K562 (cell line): ENCODE measurements at regions not wholly inside any gene's neighbourhood (a gene's known extent, or its start where the extent isn't known, plus 50 kb on each side); places are given as distances from the start of the nearest gene placed in this dataset.

Source experiments
- ATAC-seq: fragments of 200-7000 bp; cut with Tn5 transposase; 3 replicates; pipeline ENCODE4 v1.9.1; 2020; ENCODE audit warnings: moderate library complexity
- BruUV-seq: library from RNA; stranded (reverse); fragments of 400-500 nt; replicated peaks from 2 replicates; lab custom pipeline; 2021; lab: Mats Ljungman, UMichigan
- CTCF ChIA-PET: fragments of 300-600 bp; formaldehyde crosslinking; extraction: SDS; loops from one replicate; lab custom pipeline; 2021; ENCODE audit warnings: low intra/inter-chr PET ratio; lab: Yijun Ruan, JAX
- POLR2A ChIA-PET: fragments of 300-600, 350-650 bp; sonication (Branson Sonifier 250); formaldehyde crosslinking; extraction: SDS; loops from one replicate; lab custom pipeline; 2021; ENCODE audit warnings: antibody characterized with exemption, inconsistent platforms; lab: Yijun Ruan, JAX
- DNase-seq, 4 experiments: peaks; one replicate each; pipeline versions ENCODE4 v3.0.0 to v3.0.0-alpha.2; 2011 to 2018; ENCODE audit warnings: low spot score in 3 of 4, mixed read lengths in 3 of 4; ENCODE audit errors: extremely low read depth in 1 of 4
- FAIRE-seq: peaks from 2 replicates; lab custom pipeline; 2011; peaks lifted over from hg19 to GRCh38; lab: Jason Lieb, UNC
- H2AFZ ChIP-seq: 2 replicates; pipeline ENCODE4 v1.6.0; 2011; ENCODE audit warnings: low read depth, low read length, control low read depth, inconsistent platforms
- H3K27ac ChIP-seq: fragments of 200-600 bp; 3 replicates; pipeline ENCODE4 v1.8.0; 2011; ENCODE audit warnings: low read depth, mild to moderate bottlenecking, control low read depth, inconsistent platforms, low read length, moderate library complexity, mixed read lengths; ENCODE audit errors: extremely low read depth
- H3K27me3 ChIP-seq, 2 experiments: fragments of 300-600 bp in 1 of 2; 2 replicates in 1 of 2; 3 replicates in 1 of 2; pipeline versions ENCODE4 v1.6.0 to v1.8.0; 2011; ENCODE audit warnings: inconsistent platforms in 2 of 2, low read length in 2 of 2, mild to moderate bottlenecking in 1 of 2, mixed read lengths in 1 of 2, moderate library complexity in 1 of 2; ENCODE audit not compliant: control insufficient read depth in 2 of 2, insufficient read depth in 2 of 2
- H3K36me3 ChIP-seq: fragments of 300-600 bp; 3 replicates; pipeline ENCODE4 v1.8.0; 2011; ENCODE audit warnings: mild to moderate bottlenecking, low read length, inconsistent platforms; ENCODE audit not compliant: control insufficient read depth, insufficient read depth
- H3K4me1 ChIP-seq, 2 experiments: fragments of 200-600 bp in 1 of 2; replicated peaks in 1 of 2; 2 replicates in 1 of 2; 3 replicates in 1 of 2; pipeline versions ENCODE4 v1.5.1 to v1.8.0; 2011; ENCODE audit warnings: inconsistent platforms in 2 of 2, low read length in 2 of 2, mild to moderate bottlenecking in 1 of 2, mixed read lengths in 1 of 2, moderate library complexity in 1 of 2; ENCODE audit not compliant: control insufficient read depth in 2 of 2, insufficient read depth in 2 of 2
- H3K4me2 ChIP-seq: 2 replicates; pipeline ENCODE4 v1.6.1; 2011; ENCODE audit warnings: low read length, control low read depth, inconsistent platforms, mixed read lengths; ENCODE audit not compliant: insufficient read depth
- H3K4me3 ChIP-seq: fragments of 200-600 bp; sonication (generic), shearing (Covaris generic); 2 replicates; pipeline ENCODE4 v1.5.1; 2016; ENCODE audit warnings: control low read depth, inconsistent platforms
- H3K79me2 ChIP-seq: fragments of 200-600 bp; 3 replicates; pipeline ENCODE4 v1.8.0; 2011; ENCODE audit warnings: low read length, inconsistent platforms; ENCODE audit not compliant: control insufficient read depth, insufficient read depth
- H3K9ac ChIP-seq, 2 experiments: 2 replicates each; pipeline versions ENCODE4 v1.6.0 to v1.6.1; 2011; ENCODE audit warnings: low read depth in 2 of 2, low read length in 2 of 2, control low read depth in 1 of 2, inconsistent platforms in 1 of 2, mild to moderate bottlenecking in 1 of 2, mixed read lengths in 1 of 2; ENCODE audit not compliant: insufficient read depth in 1 of 2
- H3K9me1 ChIP-seq: one replicate; pipeline ENCODE4 v1.6.0; 2011; ENCODE audit warnings: inconsistent platforms, mild to moderate bottlenecking, low read length, moderate library complexity; ENCODE audit not compliant: control insufficient read depth, insufficient read depth
- H3K9me3 ChIP-seq: replicated peaks from 2 replicates; pipeline ENCODE4 v1.5.1; 2011; ENCODE audit warnings: low read depth, low read length, inconsistent platforms; ENCODE audit not compliant: control insufficient read depth, insufficient read depth
- H4K20me1 ChIP-seq: replicated peaks from 2 replicates; pipeline ENCODE4 v1.6.1; 2011; ENCODE audit warnings: low read length, inconsistent platforms, mixed read lengths; ENCODE audit not compliant: control insufficient read depth, insufficient read depth
- CLOCK ChIP-seq: fragments of 250-450 bp; sonication (Bioruptor Pico); IDR thresholded peaks from 2 replicates; pipeline ENCODE4 v1.4.0; 2020; ENCODE audit warnings: mild to moderate bottlenecking, moderate library complexity, borderline replicate concordance
- FOXP4 ChIP-seq: sonication (generic); formaldehyde crosslinking; IDR thresholded peaks from 2 replicates; pipeline ENCODE4 v1.8.0; 2022; ENCODE audit warnings: mild to moderate bottlenecking, missing genetic modification reagents, borderline replicate concordance
- NCOA6 ChIP-seq: fragments of 450-650 bp; IDR thresholded peaks from 2 replicates; pipeline ENCODE4 v1.6.1; 2017; ENCODE audit warnings: mild to moderate bottlenecking
- SIX5 ChIP-seq, 2 experiments: IDR thresholded peaks; 2 replicates each; pipeline ENCODE4 v1.6.1; 2011; ENCODE audit warnings: low read length in 2 of 2, borderline replicate concordance in 1 of 2, low read depth in 1 of 2, mild to moderate bottlenecking in 1 of 2, moderate library complexity in 1 of 2; ENCODE audit not compliant: insufficient read depth in 1 of 2
- SMAD2 ChIP-seq: fragments of 150-350 bp; IDR thresholded peaks from 2 replicates; pipeline ENCODE4 v1.6.1; 2014; ENCODE audit warnings: low read depth, mild to moderate bottlenecking, low read length
- ZBTB40 ChIP-seq, 2 experiments: fragments of 450-650 bp in 1 of 2; sonication (generic) in 1 of 2; formaldehyde crosslinking in 1 of 2; IDR thresholded peaks; 2 replicates each; pipeline versions ENCODE4 v1.7.1 to v1.9.0; 2016 to 2022; ENCODE audit warnings: inconsistent platforms in 1 of 2, mild to moderate bottlenecking in 1 of 2, missing genetic modification reagents in 1 of 2
- ZNF174 ChIP-seq: fragments of 250-450 bp; sonication (Bioruptor Pico); IDR thresholded peaks from 2 replicates; pipeline ENCODE4 v1.4.0; 2020; ENCODE audit warnings: mild to moderate bottlenecking
- WGBS: fragments of 100-300 bp; shearing (Covaris generic); methylation state at CpG from one replicate; pipeline ENCODE4 v1.1.6; 2016; ENCODE audit warnings: low coverage, mixed read lengths; ENCODE audit not compliant: insufficient coverage; ENCODE audit errors: missing lambda C conversion rate; 5-methylcytosine and 5-hydroxymethylcytosine counted together
- in situ Hi-C: fragments of 300-500 bp; cut with MboI; formaldehyde crosslinking; loops from 4 replicates; pipeline ENCODE4 v1.15.0; 2018; ENCODE audit warnings: inconsistent platforms, mixed read lengths
- intact Hi-C: fragments of 100-400 bp; cut with micrococcal nuclease; formaldehyde crosslinking; loops from 2 replicates; pipeline ENCODE4 v1.14.2; 2022

GRCh38 chr2:16400127-16400623 is 265.5 kb downstream of the CYRIA start:
- peaks cover 6 to 12% of the 10 kb centered on the region in 2 experiments; a peak in 4 of 5 replicates for H3K4me1 ChIP-seq
- no peaks in the 10 kb centered on the region for H3K79me2 ChIP-seq
- no peaks in the 10 kb centered on the region for H3K27me3 ChIP-seq
- H4K20me1 ChIP-seq: no peaks in the 10 kb centered on the region
- POLR2A ChIA-PET: no interaction called here
- 2% methylated on average over 7 of the region's 7 CpGs for WGBS
- in situ Hi-C loops: no loop called here
- H3K4me3 ChIP-seq: no peak overlapping the region
- no peak overlapping the region; the same call in 2 of the 3 replicates for H3K27ac ChIP-seq
- FAIRE-seq: peak; percentile 85
- intact Hi-C loops: no loop called here
- no peaks in the 10 kb centered on the region for H3K9me1 ChIP-seq
- H3K4me2 ChIP-seq: peak overlapping the region; percentile 14; the same call in 1 of the 2 replicates
- no peaks in the 10 kb centered on the region for H3K9me3 ChIP-seq
- peak in 2 of 4 experiments; percentile 53 to 72 for DNase-seq
- H2AFZ ChIP-seq: no peak overlapping the region
- CTCF ChIA-PET: no interaction called here
- no peaks in the 10 kb centered on the region for H3K36me3 ChIP-seq
- H3K9ac ChIP-seq: peak overlapping the region in 1 of 2 experiments; percentile 72; a peak in 1 of 4 replicates
- BruUV-seq: no TSS peak
- peak; percentile 81 for ATAC-seq
- TF ChIP-seq FOXP4 (CRISPR knock-in tag): no peak
- TF ChIP-seq SIX5 (IDR thresholded peaks at IDR 0.05; ENCODE audit: borderline replicate concordance in 1 of 2, insufficient read depth in 1 of 2, low read depth in 1 of 2, low read length in 2 of 2): no peak
- no peak for TF ChIP-seq ZBTB40 (IDR thresholded peaks at IDR 0.05)
- TF ChIP-seq ZBTB40 (CRISPR knock-in tag; IDR thresholded peaks at IDR 0.05): no peak
- TF ChIP-seq ZNF174 (CRISPR knock-in tag): no peak
- no peak for TF ChIP-seq CLOCK (CRISPR knock-in tag)
- no peak for TF ChIP-seq SMAD2
- no peak for TF ChIP-seq NCOA6
